ENCODE measurements at regions not wholly inside any gene's neighbourhood (a gene's known extent, or its start where the extent isn't known, plus 50 kb on each side); places are given as distances from the start of the nearest gene placed in this dataset.

- no peak overlapping the region for H3K4me3 ChIP-seq (ENCODE audit: control insufficient read depth, low read depth, low read length)
- DNase-seq (ENCODE audit: low read depth), result no peak
- TF ChIP-seq CTCF (IDR thresholded peaks at IDR 0.05; ENCODE audit: control insufficient read depth, insufficient read depth, low read depth, low read length, missing control alignments), result no peak
Observed at GRCh38 chr11:112525270-112525669, 264.6 kb upstream of the PLET1 start.

- H3K4me3 ChIP-seq (ENCODE audit: control insufficient read depth, low read depth, low read length), result no peak overlapping the region
- no peak for DNase-seq (ENCODE audit: low read depth)
- no peak for TF ChIP-seq CTCF (IDR thresholded peaks at IDR 0.05; ENCODE audit: control insufficient read depth, insufficient read depth, low read depth, low read length, missing control alignments)
Observed at GRCh38 chr11:112525844-112526590, 265.4 kb upstream of the PLET1 start.

- TF ChIP-seq CTCF (IDR thresholded peaks at IDR 0.05; ENCODE audit: control insufficient read depth, insufficient read depth, low read depth, low read length, missing control alignments), result no peak
- no peak overlapping the region for H3K4me3 ChIP-seq (ENCODE audit: control insufficient read depth, low read depth, low read length)
- DNase-seq (ENCODE audit: low read depth), result no peak
Observed at GRCh38 chr11:112526699-112527416, 266.2 kb upstream of the PLET1 start.

- no peak for TF ChIP-seq CTCF (IDR thresholded peaks at IDR 0.05; ENCODE audit: control insufficient read depth, insufficient read depth, low read depth, low read length, missing control alignments)
- H3K4me3 ChIP-seq (ENCODE audit: control insufficient read depth, low read depth, low read length), result no peak overlapping the region
- DNase-seq (ENCODE audit: low read depth), result no peak
Observed at GRCh38 chr11:112529071-112529470, 268.4 kb upstream of the PLET1 start.

GRCh38 chr11:112532506-112532905 lies 271.8 kb upstream of the PLET1 start:
- H3K4me3 ChIP-seq (ENCODE audit: control insufficient read depth, low read depth, low read length), result no peak overlapping the region
- TF ChIP-seq CTCF (IDR thresholded peaks at IDR 0.05; ENCODE audit: control insufficient read depth, insufficient read depth, low read depth, low read length, missing control alignments), result no peak
- no peak for DNase-seq (ENCODE audit: low read depth)

- H3K4me3 ChIP-seq (ENCODE audit: control insufficient read depth, low read depth, low read length), result no peak overlapping the region
Observed at GRCh38 chr11:112533682-112534081, 273.0 kb upstream of the PLET1 start.

More at GRCh38 chr11:112533682-112534081, 273.0 kb upstream of the PLET1 start:
- DNase-seq (ENCODE audit: low read depth), result no peak
- no peak for TF ChIP-seq CTCF (IDR thresholded peaks at IDR 0.05; ENCODE audit: control insufficient read depth, insufficient read depth, low read depth, low read length, missing control alignments)
